ENCODE measurements at regions not wholly inside any gene's neighbourhood (a gene's known extent, or its start where the extent isn't known, plus 50 kb on each side); places are given as distances from the start of the nearest gene placed in this dataset.

GRCh38 chr2:2568411-2568810 lies 237.3 kb upstream of the MYT1L start (continued):
- TF ChIP-seq, protein P1, sequence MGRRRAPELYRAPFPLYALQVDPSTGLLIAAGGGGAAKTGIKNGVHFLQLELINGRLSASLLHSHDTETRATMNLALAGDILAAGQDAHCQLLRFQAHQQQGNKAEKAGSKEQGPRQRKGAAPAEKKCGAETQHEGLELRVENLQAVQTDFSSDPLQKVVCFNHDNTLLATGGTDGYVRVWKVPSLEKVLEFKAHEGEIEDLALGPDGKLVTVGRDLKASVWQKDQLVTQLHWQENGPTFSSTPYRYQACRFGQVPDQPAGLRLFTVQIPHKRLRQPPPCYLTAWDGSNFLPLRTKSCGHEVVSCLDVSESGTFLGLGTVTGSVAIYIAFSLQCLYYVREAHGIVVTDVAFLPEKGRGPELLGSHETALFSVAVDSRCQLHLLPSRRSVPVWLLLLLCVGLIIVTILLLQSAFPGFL (CRISPR knock-in tag; IDR thresholded peaks at IDR 0.05): no peak
- TF ChIP-seq FOXA1 (IDR thresholded peaks at IDR 0.05; ENCODE audit: borderline replicate concordance): no peak
- TF ChIP-seq ZFX (CRISPR knock-in tag; IDR thresholded peaks at IDR 0.05): no peak
- no peak for TF ChIP-seq TGIF2 (CRISPR knock-in tag; IDR thresholded peaks at IDR 0.05)
- TF ChIP-seq KDM1A (IDR thresholded peaks at IDR 0.05): no peak

GRCh38 chr2:2567776-2568175 lies 236.7 kb upstream of the MYT1L start:
- ATAC-seq (no peak), FAIRE-seq (no peak), DNase-seq (ENCODE audit: extremely low read depth in 1 of 4, low spot score in 3 of 4) (no peak)
- 2% methylated on average over 15 of the region's 15 CpGs for WGBS (ENCODE audit: insufficient coverage, low coverage, missing lambda C conversion rate)
- Histone ChIP-seq H3K27me3 (ENCODE audit: control insufficient read depth in 2 of 2, insufficient read depth in 2 of 2, low read length in 2 of 2) (peaks cover 28 to 87% of the 10 kb centered on the region in 2 experiments; a peak in 4 of 5 replicates), H3K79me2 (ENCODE audit: control insufficient read depth, insufficient read depth, low read length) (no peaks in the 10 kb centered on the region), H3K36me3 (ENCODE audit: control insufficient read depth, insufficient read depth, low read length) (no peaks in the 10 kb centered on the region), H3K9me1 (ENCODE audit: control insufficient read depth, insufficient read depth, low read length) (no peaks in the 10 kb centered on the region), H3K4me1 (replicated peaks in 1 of 2; ENCODE audit: control insufficient read depth in 2 of 2, insufficient read depth in 2 of 2, low read length in 2 of 2) (peaks cover 0 to 4% of the 10 kb centered on the region in 2 experiments; a peak in 1 of 5 replicates), H3K4me2 (ENCODE audit: insufficient read depth, low read length) (no peak overlapping the region), H3K9ac (ENCODE audit: insufficient read depth in 1 of 2, low read depth in 2 of 2, low read length in 2 of 2) (no peak overlapping the region), H3K9me3 (replicated peaks; ENCODE audit: control insufficient read depth, insufficient read depth, low read depth, low read length) (no peaks in the 10 kb centered on the region), H3K27ac (ENCODE audit: extremely low read depth, low read depth, low read length) (no peak overlapping the region), H4K20me1 (replicated peaks; ENCODE audit: control insufficient read depth, insufficient read depth, low read length) (peaks cover 7% of the 10 kb centered on the region; the same call in 1 of the 2 replicates), H3K4me3 (no peak overlapping the region), H2AFZ (ENCODE audit: low read depth, low read length) (no peak overlapping the region)
- in situ Hi-C loops (cut with MboI): no loop called here
- CTCF ChIA-PET (ENCODE audit: low intra/inter-chr PET ratio): no interaction called here
- POLR2A ChIA-PET: no interaction called here
- intact Hi-C loops (cut with micrococcal nuclease): no loop called here
- BruUV-seq (replicated peaks): no TSS peak
- TF ChIP-seq ZNF316 (IDR thresholded peaks at IDR 0.05): no peak
- no peak for TF ChIP-seq ZNF232 (CRISPR knock-in tag; IDR thresholded peaks at IDR 0.05)
- no peak for TF ChIP-seq NCOA2 (IDR thresholded peaks at IDR 0.05; ENCODE audit: partially characterized antibody in 2 of 2)
- no peak for TF ChIP-seq ELF4 (CRISPR knock-in tag; IDR thresholded peaks at IDR 0.05)
- TF ChIP-seq ZNF586 (CRISPR knock-in tag; conservative IDR thresholded peaks at IDR 0.05): no peak
- no peak for TF ChIP-seq RBM15 (IDR thresholded peaks at IDR 0.05; ENCODE audit: insufficient read depth, low read length)
- TF ChIP-seq CXXC5 (CRISPR knock-in tag; IDR thresholded peaks at IDR 0.05): no peak
- no peak for TF ChIP-seq ZNF274 (IDR thresholded peaks at IDR 0.05; ENCODE audit: borderline replicate concordance, low read depth, low read length)
- no peak for TF ChIP-seq ZNF699 (CRISPR knock-in tag; IDR thresholded peaks at IDR 0.05; ENCODE audit: insufficient replicate concordance)
- no peak for TF ChIP-seq CREB3L1 (IDR thresholded peaks at IDR 0.05; ENCODE audit: borderline replicate concordance, low read depth)
- no peak for TF ChIP-seq SMARCA5 (IDR thresholded peaks at IDR 0.05)
- TF ChIP-seq HNRNPL (IDR thresholded peaks at IDR 0.05; ENCODE audit: low read depth, low read length): no peak
- TF ChIP-seq CREB1 (IDR thresholded peaks at IDR 0.05): no peak
- TF ChIP-seq CREB1 (CRISPR knock-in tag; IDR thresholded peaks at IDR 0.05): no peak

Measured in K562 (cell line).